Gastrocnemius medialis (tissue), 4 donors: ENCODE measurements at regions not wholly inside any gene's neighbourhood (a gene's known extent, or its start where the extent isn't known, plus 50 kb on each side); places are given as distances from the start of the nearest gene placed in this dataset.

Source experiments
- POLR2A ChIP-seq, 2 donors: fragments of 450-650 bp; IDR thresholded peaks; one replicate each; pipeline ENCODE4 v1.6.1; 2017; ENCODE audit warnings: antibody characterized with exemption in 2 of 2, mild to moderate bottlenecking in 2 of 2, moderate library complexity in 2 of 2
- TF ChIP-seq, protein P1 (sequence below), 5 experiments: fragments of 450-650 bp in 3 of 5; fragments of 200-600 bp in 2 of 5; sonication (generic) in 2 of 5; IDR thresholded peaks in 4 of 5; conservative IDR thresholded peaks in 1 of 5; 1 replicate in 4 of 5; 2 replicates in 1 of 5; pipeline ENCODE4 v1.5.1; 2016 to 2019; ENCODE audit warnings: antibody characterized with exemption in 5 of 5, mild to moderate bottlenecking in 3 of 5, moderate library complexity in 3 of 5

DNA sequence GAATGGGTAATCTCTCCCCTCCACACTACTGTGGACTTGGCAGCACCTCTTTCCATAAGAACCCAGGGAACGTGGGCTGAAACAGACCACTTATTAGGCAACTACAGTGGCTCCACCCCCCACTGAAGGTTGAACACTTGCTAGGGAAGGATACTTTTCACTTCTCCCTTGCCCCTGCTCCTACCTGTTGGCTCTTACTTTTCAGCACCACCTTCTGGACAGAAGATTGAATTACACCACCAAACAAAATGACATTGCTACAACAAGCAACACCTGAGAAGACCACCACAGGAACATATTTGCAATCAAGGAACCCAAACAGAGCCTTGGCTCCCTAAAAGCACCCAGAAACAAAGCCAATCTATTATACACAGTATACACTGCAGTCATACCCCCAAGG, 132.1 kb upstream of the CXCL13 start:
- TF ChIP-seq, protein P1, sequence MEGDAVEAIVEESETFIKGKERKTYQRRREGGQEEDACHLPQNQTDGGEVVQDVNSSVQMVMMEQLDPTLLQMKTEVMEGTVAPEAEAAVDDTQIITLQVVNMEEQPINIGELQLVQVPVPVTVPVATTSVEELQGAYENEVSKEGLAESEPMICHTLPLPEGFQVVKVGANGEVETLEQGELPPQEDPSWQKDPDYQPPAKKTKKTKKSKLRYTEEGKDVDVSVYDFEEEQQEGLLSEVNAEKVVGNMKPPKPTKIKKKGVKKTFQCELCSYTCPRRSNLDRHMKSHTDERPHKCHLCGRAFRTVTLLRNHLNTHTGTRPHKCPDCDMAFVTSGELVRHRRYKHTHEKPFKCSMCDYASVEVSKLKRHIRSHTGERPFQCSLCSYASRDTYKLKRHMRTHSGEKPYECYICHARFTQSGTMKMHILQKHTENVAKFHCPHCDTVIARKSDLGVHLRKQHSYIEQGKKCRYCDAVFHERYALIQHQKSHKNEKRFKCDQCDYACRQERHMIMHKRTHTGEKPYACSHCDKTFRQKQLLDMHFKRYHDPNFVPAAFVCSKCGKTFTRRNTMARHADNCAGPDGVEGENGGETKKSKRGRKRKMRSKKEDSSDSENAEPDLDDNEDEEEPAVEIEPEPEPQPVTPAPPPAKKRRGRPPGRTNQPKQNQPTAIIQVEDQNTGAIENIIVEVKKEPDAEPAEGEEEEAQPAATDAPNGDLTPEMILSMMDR (IDR thresholded peaks at IDR 0.05 in 4 of 5, conservative IDR thresholded peaks at IDR 0.05 in 1 of 5), result peak in 1 of 5 experiments; percentile 14
- TF ChIP-seq POLR2A (IDR thresholded peaks at IDR 0.05), result no peak
